ENCODE measurements at regions not wholly inside any gene's neighbourhood (a gene's known extent, or its start where the extent isn't known, plus 50 kb on each side); places are given as distances from the start of the nearest gene placed in this dataset.

- in situ Hi-C loops (cut with MboI) (no loop called here), intact Hi-C loops (cut with micrococcal nuclease) (no loop called here)
- Histone ChIP-seq H3K4me3 (no peak overlapping the region), H3K4me1 (replicated peaks in 1 of 2; ENCODE audit: control insufficient read depth in 2 of 2, insufficient read depth in 2 of 2, low read length in 2 of 2) (no peaks in the 10 kb centered on the region), H3K9ac (ENCODE audit: insufficient read depth in 1 of 2, low read depth in 2 of 2, low read length in 2 of 2) (no peak overlapping the region), H3K27me3 (ENCODE audit: control insufficient read depth in 2 of 2, insufficient read depth in 2 of 2, low read length in 2 of 2) (no peaks in the 10 kb centered on the region), H3K36me3 (ENCODE audit: control insufficient read depth, insufficient read depth, low read length) (no peaks in the 10 kb centered on the region), H3K9me1 (ENCODE audit: control insufficient read depth, insufficient read depth, low read length) (no peaks in the 10 kb centered on the region), H2AFZ (ENCODE audit: low read depth, low read length) (no peak overlapping the region), H3K9me3 (replicated peaks; ENCODE audit: control insufficient read depth, insufficient read depth, low read depth, low read length) (no peaks in the 10 kb centered on the region), H3K4me2 (ENCODE audit: insufficient read depth, low read length) (no peak overlapping the region), H3K79me2 (ENCODE audit: control insufficient read depth, insufficient read depth, low read length) (no peaks in the 10 kb centered on the region), H4K20me1 (replicated peaks; ENCODE audit: control insufficient read depth, insufficient read depth, low read length) (no peaks in the 10 kb centered on the region), H3K27ac (ENCODE audit: extremely low read depth, low read depth, low read length) (no peak overlapping the region)
- BruUV-seq (replicated peaks) = no TSS peak
- 0% methylated on average over 2 of the region's 2 CpGs for WGBS (ENCODE audit: insufficient coverage, low coverage, missing lambda C conversion rate)
- ChIA-PET CTCF (ENCODE audit: low intra/inter-chr PET ratio) (no interaction called here), POLR2A (no interaction called here)
- DNase-seq (ENCODE audit: extremely low read depth in 1 of 4, low spot score in 3 of 4) = no peak
- no peak for FAIRE-seq
- no peak for TF ChIP-seq UBTF (IDR thresholded peaks at IDR 0.05; ENCODE audit: borderline replicate concordance in 1 of 2, low read depth in 2 of 2, low read length in 2 of 2)
- ATAC-seq = no peak
Measured at GRCh38 chr4:170723171-170723570, 633.4 kb upstream of the AADAT start.

GRCh38 chr4:170721812-170722373 is 632.1 kb upstream of the AADAT start:
- ChIA-PET POLR2A (no interaction called here), CTCF (ENCODE audit: low intra/inter-chr PET ratio) (no interaction called here)
- Histone ChIP-seq H3K27me3 (ENCODE audit: control insufficient read depth in 2 of 2, insufficient read depth in 2 of 2, low read length in 2 of 2) (no peaks in the 10 kb centered on the region), H2AFZ (ENCODE audit: low read depth, low read length) (no peak overlapping the region), H3K27ac (ENCODE audit: extremely low read depth, low read depth, low read length) (no peak overlapping the region), H4K20me1 (replicated peaks; ENCODE audit: control insufficient read depth, insufficient read depth, low read length) (no peaks in the 10 kb centered on the region), H3K79me2 (ENCODE audit: control insufficient read depth, insufficient read depth, low read length) (no peaks in the 10 kb centered on the region), H3K4me3 (no peak overlapping the region), H3K4me1 (replicated peaks in 1 of 2; ENCODE audit: control insufficient read depth in 2 of 2, insufficient read depth in 2 of 2, low read length in 2 of 2) (no peaks in the 10 kb centered on the region), H3K9ac (ENCODE audit: insufficient read depth in 1 of 2, low read depth in 2 of 2, low read length in 2 of 2) (no peak overlapping the region), H3K4me2 (ENCODE audit: insufficient read depth, low read length) (no peak overlapping the region), H3K9me1 (ENCODE audit: control insufficient read depth, insufficient read depth, low read length) (no peaks in the 10 kb centered on the region), H3K36me3 (ENCODE audit: control insufficient read depth, insufficient read depth, low read length) (no peaks in the 10 kb centered on the region), H3K9me3 (replicated peaks; ENCODE audit: control insufficient read depth, insufficient read depth, low read depth, low read length) (no peaks in the 10 kb centered on the region)
- DNase-seq (ENCODE audit: extremely low read depth in 1 of 4, low spot score in 3 of 4) (no peak), ATAC-seq (no peak), FAIRE-seq (no peak)
- in situ Hi-C loops (cut with MboI) = no loop called here
- no TSS peak for BruUV-seq (replicated peaks)
- no peak for TF ChIP-seq PCBP2 (IDR thresholded peaks at IDR 0.05; ENCODE audit: low read depth, low read length, poor library complexity, severe bottlenecking)
- no peak for TF ChIP-seq ZFP1 (CRISPR knock-in tag; IDR thresholded peaks at IDR 0.05)
- TF ChIP-seq U2AF1 (optimal IDR thresholded peaks at IDR 0.05; ENCODE audit: low read depth, low read length) = no peak
- TF ChIP-seq NUFIP1 (IDR thresholded peaks at IDR 0.05; ENCODE audit: partially characterized antibody) = no peak
- no peak for TF ChIP-seq PATZ1 (CRISPR knock-in tag; IDR thresholded peaks at IDR 0.05; ENCODE audit: borderline replicate concordance)
- TF ChIP-seq NFIX (CRISPR knock-in tag; IDR thresholded peaks at IDR 0.05; ENCODE audit: low read depth) = no peak
- WGBS (ENCODE audit: insufficient coverage, low coverage, missing lambda C conversion rate) = 0% methylated on average over 1 of the region's 1 CpG
- intact Hi-C loops (cut with micrococcal nuclease) = no loop called here

Data from K562 (cell line).